Endothelial cell of umbilical vein (primary cell): ENCODE measurements at regions not wholly inside any gene's neighbourhood (a gene's known extent, or its start where the extent isn't known, plus 50 kb on each side); places are given as distances from the start of the nearest gene placed in this dataset.

ENCODE experiments used
- CTCF ChIP-seq, 2 donors: IDR thresholded peaks; 1 replicate in 1 of 2; 2 replicates in 1 of 2; pipeline ENCODE4 v1.5.1; 2011; ENCODE audit warnings: low read length in 2 of 2, mild to moderate bottlenecking in 2 of 2, moderate library complexity in 2 of 2, control low read depth in 1 of 2, inconsistent platforms in 1 of 2, low read depth in 1 of 2; ENCODE audit not compliant: insufficient read depth in 1 of 2; ENCODE audit errors: extremely low read depth in 1 of 2
- EZH2 ChIP-seq: IDR thresholded peaks from 2 replicates; pipeline ENCODE4 v1.6.1; 2012; ENCODE audit warnings: borderline replicate concordance, low read depth, mild to moderate bottlenecking, moderate library complexity, low read length, inconsistent platforms; ENCODE audit not compliant: severe bottlenecking
- JUN ChIP-seq: IDR thresholded peaks from 2 replicates; pipeline ENCODE4 v1.6.1; 2011; ENCODE audit warnings: borderline replicate concordance, low read depth; ENCODE audit not compliant: insufficient read length, insufficient read depth
- MAX ChIP-seq: IDR thresholded peaks from 2 replicates; pipeline ENCODE4 v1.6.1; 2011; ENCODE audit not compliant: insufficient read depth, insufficient read length
- MYC ChIP-seq: IDR thresholded peaks from one replicate; pipeline ENCODE4 v1.6.1; 2011; ENCODE audit warnings: mild to moderate bottlenecking, low read depth, low read length
- POLR2A ChIP-seq: IDR thresholded peaks from 2 replicates; pipeline ENCODE4 v1.6.1; 2012; ENCODE audit warnings: low read depth, mild to moderate bottlenecking, control low read depth, low read length
- POLR2AphosphoS5 ChIP-seq: IDR thresholded peaks from 2 replicates; pipeline ENCODE4 v1.6.1; 2012; ENCODE audit warnings: low read depth, mild to moderate bottlenecking, control low read depth, low read length, moderate library complexity; ENCODE audit not compliant: insufficient read depth

GRCh38 chr3:157816296-157816695 lies 289.9 kb downstream of the SHOX2 start:
- TF ChIP-seq CTCF (IDR thresholded peaks at IDR 0.05; ENCODE audit: extremely low read depth in 1 of 2, insufficient read depth in 1 of 2, low read depth in 1 of 2, low read length in 2 of 2) (no peak), POLR2A (no peak), JUN (no peak), POLR2AphosphoS5 (no peak), MYC (no peak), EZH2 (no peak), MAX (no peak)
